HFFc6 (cell line): ENCODE measurements at regions not wholly inside any gene's neighbourhood (a gene's known extent, or its start where the extent isn't known, plus 50 kb on each side); places are given as distances from the start of the nearest gene placed in this dataset.

Experiments
- DNase-seq: peaks from one replicate; pipeline ENCODE4 v3.0.0-alpha.2; 2018
- H3K27ac Mint-ChIP-seq: 2 replicates; pipeline ENCODE4 v1.8.0; 2020; ENCODE audit warnings: mild to moderate bottlenecking, mixed read lengths
- H3K27me3 Mint-ChIP-seq: 2 replicates; pipeline ENCODE4 v1.8.0; 2021; ENCODE audit warnings: mild to moderate bottlenecking, moderate library complexity, mixed read lengths; ENCODE audit not compliant: insufficient read depth
- H3K36me3 Mint-ChIP-seq: 2 replicates; pipeline ENCODE4 v1.8.0; 2021; ENCODE audit warnings: low read depth, mixed read lengths
- H3K4me1 Mint-ChIP-seq: 2 replicates; pipeline ENCODE4 v1.8.0; 2020; ENCODE audit warnings: low read depth, mixed read lengths
- H3K4me3 Mint-ChIP-seq: 2 replicates; pipeline ENCODE4 v1.8.0; 2020; ENCODE audit warnings: mild to moderate bottlenecking, moderate library complexity, mixed read lengths
- H3K9me3 Mint-ChIP-seq: 2 replicates; pipeline ENCODE4 v1.8.0; 2020; ENCODE audit warnings: mild to moderate bottlenecking, mixed read lengths
- CTCF ChIP-seq: fragments of 200-600 bp; sonication (generic); IDR thresholded peaks from 2 replicates; pipeline ENCODE4 v1.5.0; 2021; ENCODE audit warnings: antibody characterized with exemption, mild to moderate bottlenecking

- Mint-ChIP-seq H3K4me3 (no peak overlapping the region), H3K4me1 (no peaks in the 10 kb centered on the region), H3K36me3 (no peaks in the 10 kb centered on the region), H3K9me3 (no peaks in the 10 kb centered on the region), H3K27me3 (no peaks in the 10 kb centered on the region), H3K27ac (no peak overlapping the region)
- TF ChIP-seq CTCF, result no peak
- DNase-seq, result no peak
Measured at GRCh38 chr13:74533226-74533625, 399.0 kb upstream of the KLF12 start.

GRCh38 chr13:74530011-74530410, 395.8 kb upstream of the KLF12 start:
- no peak for TF ChIP-seq CTCF
- no peaks in the 10 kb centered on the region for H3K36me3 Mint-ChIP-seq
- H3K4me1 Mint-ChIP-seq, result no peaks in the 10 kb centered on the region
- H3K4me3 Mint-ChIP-seq, result no peak overlapping the region
- no peaks in the 10 kb centered on the region for H3K9me3 Mint-ChIP-seq
- no peak for DNase-seq
- no peaks in the 10 kb centered on the region for H3K27me3 Mint-ChIP-seq
- no peak overlapping the region for H3K27ac Mint-ChIP-seq

GRCh38 chr13:74528734-74529513, 394.7 kb upstream of the KLF12 start:
- H3K36me3 Mint-ChIP-seq, result no peaks in the 10 kb centered on the region
- DNase-seq, result no peak
- no peak for TF ChIP-seq CTCF
- H3K4me1 Mint-ChIP-seq, result no peaks in the 10 kb centered on the region
- H3K9me3 Mint-ChIP-seq, result no peaks in the 10 kb centered on the region
- no peak overlapping the region for H3K27ac Mint-ChIP-seq
- H3K4me3 Mint-ChIP-seq, result no peak overlapping the region
- no peaks in the 10 kb centered on the region; the same call in 1 of the 2 replicates for H3K27me3 Mint-ChIP-seq

- TF ChIP-seq CTCF, result no peak
- Mint-ChIP-seq H3K27ac (no peak overlapping the region), H3K9me3 (no peaks in the 10 kb centered on the region), H3K36me3 (no peaks in the 10 kb centered on the region), H3K4me1 (peaks cover 5% of the 10 kb centered on the region), H3K27me3 (no peaks in the 10 kb centered on the region; the same call in 1 of the 2 replicates), H3K4me3 (no peak overlapping the region)
- DNase-seq, result no peak
Measured at GRCh38 chr13:74523057-74523456, 388.9 kb upstream of the KLF12 start.

GRCh38 chr13:74511523-74511922, 377.3 kb upstream of the KLF12 start:
- TF ChIP-seq CTCF, result no peak
- H3K4me1 Mint-ChIP-seq, result no peaks in the 10 kb centered on the region
- no peak overlapping the region for H3K4me3 Mint-ChIP-seq
- H3K36me3 Mint-ChIP-seq, result no peaks in the 10 kb centered on the region
- peaks cover 2% of the 10 kb centered on the region for H3K27me3 Mint-ChIP-seq
- no peak for DNase-seq
- H3K27ac Mint-ChIP-seq, result no peak overlapping the region
- H3K9me3 Mint-ChIP-seq, result no peaks in the 10 kb centered on the region
